Endothelial cell of umbilical vein (primary cell): ENCODE measurements at regions not wholly inside any gene's neighbourhood (a gene's known extent, or its start where the extent isn't known, plus 50 kb on each side); places are given as distances from the start of the nearest gene placed in this dataset.

Experiments used
- BruUV-seq: library from RNA; stranded (reverse); fragments of 400-500 nt; replicated peaks from 2 replicates; lab custom pipeline; 2021; lab: Mats Ljungman, UMichigan
- CTCF ChIA-PET: fragments of 300-600, 350-600 bp; sonication (Branson Sonifier 250); formaldehyde crosslinking; loops from one replicate; lab custom pipeline; 2021; ENCODE audit warnings: antibody characterized with exemption, inconsistent platforms; lab: Charles Lee
- POLR2A ChIA-PET: fragments of 300-600, 350-600 bp; sonication (Branson Sonifier 250); formaldehyde crosslinking; loops from one replicate; lab custom pipeline; 2021; ENCODE audit warnings: antibody characterized with exemption, inconsistent platforms; lab: Charles Lee
- DNase-seq: peaks from one replicate; pipeline ENCODE4 v3.0.0-alpha.2; 2011; ENCODE audit warnings: low read depth, low spot score
- FAIRE-seq: peaks from 2 replicates; lab custom pipeline; 2011; peaks lifted over from hg19 to GRCh38; lab: Jason Lieb, UNC
- H2AFZ ChIP-seq: 2 replicates; pipeline ENCODE4 v1.6.0; 2012; ENCODE audit warnings: low read depth, low read length, control low read depth, inconsistent platforms
- H3K27ac ChIP-seq: 2 replicates; pipeline ENCODE4 v1.5.1; 2011; ENCODE audit warnings: low read depth, mild to moderate bottlenecking, control low read depth, low read length, moderate library complexity; ENCODE audit not compliant: insufficient read depth
- H3K27me3 ChIP-seq, 2 experiments: 2 replicates each; pipeline versions ENCODE4 v1.6.0 to v1.6.1; 2011; ENCODE audit warnings: low read length in 2 of 2, mixed read lengths in 1 of 2; ENCODE audit not compliant: control insufficient read depth in 2 of 2, insufficient read depth in 2 of 2
- H3K36me3 ChIP-seq, 2 experiments: 2 replicates in 1 of 2; 3 replicates in 1 of 2; pipeline ENCODE4 v1.5.1; 2011; ENCODE audit warnings: low read length in 2 of 2, mild to moderate bottlenecking in 1 of 2, moderate library complexity in 1 of 2; ENCODE audit not compliant: control insufficient read depth in 2 of 2, insufficient read depth in 2 of 2; ENCODE audit errors: extremely low read depth in 1 of 2
- H3K4me1 ChIP-seq: 3 replicates; pipeline ENCODE4 v1.5.1; 2011; ENCODE audit warnings: mild to moderate bottlenecking, low read length; ENCODE audit not compliant: control insufficient read depth, insufficient read depth; ENCODE audit errors: extremely low read depth
- H3K4me2 ChIP-seq: 2 replicates; pipeline ENCODE4 v1.6.1; 2011; ENCODE audit warnings: low read length, control low read depth, mixed read lengths; ENCODE audit not compliant: insufficient read depth
- H3K4me3 ChIP-seq, 3 experiments: fragments of 200-600 bp in 1 of 3; sonication (generic), shearing (Covaris generic) in 1 of 3; replicated peaks in 1 of 3; 2 replicates each; pipeline ENCODE4 v1.5.1; 2011 to 2016; ENCODE audit warnings: control low read depth in 3 of 3, low read length in 3 of 3, mild to moderate bottlenecking in 2 of 3, inconsistent platforms in 1 of 3, low read depth in 1 of 3, moderate library complexity in 1 of 3; ENCODE audit not compliant: insufficient read depth in 1 of 3
- H3K79me2 ChIP-seq: 2 replicates; pipeline ENCODE4 v1.6.0; 2012; ENCODE audit warnings: low read length, inconsistent platforms; ENCODE audit not compliant: control insufficient read depth, insufficient read depth
- H3K9ac ChIP-seq: replicated peaks from 2 replicates; pipeline ENCODE3; 2011; ENCODE audit warnings: low read length, control low read depth; ENCODE audit not compliant: insufficient read depth; ENCODE audit errors: extremely low read depth
- H3K9me1 ChIP-seq: replicated peaks from 3 replicates; pipeline ENCODE4 v1.6.0; 2011; ENCODE audit warnings: mild to moderate bottlenecking, low read length; ENCODE audit not compliant: control insufficient read depth, insufficient read depth; ENCODE audit errors: extremely low read depth
- H3K9me3 ChIP-seq: replicated peaks from 2 replicates; pipeline ENCODE4 v1.5.1; 2012; ENCODE audit warnings: low read length, inconsistent platforms; ENCODE audit not compliant: control insufficient read depth, insufficient read depth
- H4K20me1 ChIP-seq: replicated peaks from 2 replicates; pipeline ENCODE3; 2011; ENCODE audit warnings: mild to moderate bottlenecking, low read length; ENCODE audit not compliant: control insufficient read depth, insufficient read depth; ENCODE audit errors: extremely low read depth
- EZH2 ChIP-seq: IDR thresholded peaks from 2 replicates; pipeline ENCODE4 v1.6.1; 2012; ENCODE audit warnings: borderline replicate concordance, low read depth, mild to moderate bottlenecking, moderate library complexity, low read length, inconsistent platforms; ENCODE audit not compliant: severe bottlenecking
- FOS ChIP-seq: IDR thresholded peaks from 2 replicates; pipeline ENCODE4 v1.6.1; 2011; ENCODE audit warnings: mild to moderate bottlenecking, low read length, moderate library complexity, borderline replicate concordance; ENCODE audit not compliant: insufficient read depth
- GATA2 ChIP-seq: IDR thresholded peaks from 2 replicates; pipeline ENCODE4 v1.7.0; 2011; ENCODE audit warnings: low read depth, mild to moderate bottlenecking, moderate library complexity, mixed read lengths, low read length; ENCODE audit not compliant: insufficient read length, insufficient read depth
- JUN ChIP-seq: IDR thresholded peaks from 2 replicates; pipeline ENCODE4 v1.6.1; 2011; ENCODE audit warnings: borderline replicate concordance, low read depth; ENCODE audit not compliant: insufficient read length, insufficient read depth
- MYC ChIP-seq: IDR thresholded peaks from one replicate; pipeline ENCODE4 v1.6.1; 2011; ENCODE audit warnings: mild to moderate bottlenecking, low read depth, low read length
- POLR2A ChIP-seq: IDR thresholded peaks from 2 replicates; pipeline ENCODE4 v1.6.1; 2012; ENCODE audit warnings: low read depth, mild to moderate bottlenecking, control low read depth, low read length
- POLR2AphosphoS5 ChIP-seq: IDR thresholded peaks from 2 replicates; pipeline ENCODE4 v1.6.1; 2012; ENCODE audit warnings: low read depth, mild to moderate bottlenecking, control low read depth, low read length, moderate library complexity; ENCODE audit not compliant: insufficient read depth
- dilution Hi-C: fragments of 300-500 bp; cut with MboI; formaldehyde crosslinking; loops from one replicate; pipeline ENCODE4 v1.15.0; 2019; ENCODE audit warnings: low sequenced_read_pairs; ENCODE audit not compliant: extremely low pct_ligation_motif_present
- intact Hi-C: fragments of 100-400 bp; cut with micrococcal nuclease; formaldehyde crosslinking; loops from one replicate; pipeline ENCODE4 v1.10.0; 2022
- TF ChIP-seq, protein P1 (sequence below): IDR thresholded peaks from 2 replicates; pipeline ENCODE4 v1.6.1; 2011; ENCODE audit not compliant: insufficient read depth, insufficient read length
- TF ChIP-seq, protein P2 (sequence below), 2 donors: IDR thresholded peaks; 1 replicate in 1 of 2; 2 replicates in 1 of 2; pipeline ENCODE4 v1.5.1; 2011; ENCODE audit warnings: low read length in 2 of 2, mild to moderate bottlenecking in 2 of 2, moderate library complexity in 2 of 2, control low read depth in 1 of 2, inconsistent platforms in 1 of 2, low read depth in 1 of 2; ENCODE audit not compliant: insufficient read depth in 1 of 2; ENCODE audit errors: extremely low read depth in 1 of 2

DNA sequence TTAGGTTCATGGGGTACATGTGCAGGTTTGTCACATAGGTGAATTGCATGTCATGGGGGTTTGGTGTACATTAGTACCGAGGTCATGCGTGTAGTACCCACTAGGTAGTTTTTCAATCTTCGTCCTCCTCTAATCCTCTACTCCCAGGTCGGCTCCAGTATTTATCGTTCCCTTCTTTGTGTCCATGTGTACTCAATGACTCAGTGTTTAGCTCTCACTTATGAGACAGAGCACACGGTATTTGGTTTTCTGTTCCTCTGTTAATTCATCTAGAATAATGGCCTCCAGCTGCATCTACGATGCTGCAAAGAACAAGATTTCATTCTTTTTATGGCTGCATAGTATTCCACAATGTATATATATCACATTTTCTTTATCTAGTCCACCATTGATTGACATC lies 850.9 kb upstream of the MDGA2 start:
- dilution Hi-C loops (no loop called here), intact Hi-C loops (no loop called here)
- no peak overlapping the region for H3K27ac ChIP-seq
- no peaks in the 10 kb centered on the region for H3K4me1 ChIP-seq
- ChIA-PET POLR2A (no interaction called here), CTCF (no interaction called here)
- no peak overlapping the region for H3K4me2 ChIP-seq
- no peak for DNase-seq
- H3K36me3 ChIP-seq, result no peaks in the 10 kb centered on the region
- no peak overlapping the region for H2AFZ ChIP-seq
- no peaks in the 10 kb centered on the region for H3K9me1 ChIP-seq
- no TSS peak for BruUV-seq
- H3K9ac ChIP-seq, result no peak overlapping the region
- FAIRE-seq, result no peak
- H3K4me3 ChIP-seq, result no peak overlapping the region
- no peaks in the 10 kb centered on the region for H3K27me3 ChIP-seq
- no peaks in the 10 kb centered on the region for H4K20me1 ChIP-seq
- no peaks in the 10 kb centered on the region for H3K9me3 ChIP-seq
- H3K79me2 ChIP-seq, result no peaks in the 10 kb centered on the region
- TF ChIP-seq EZH2 (no peak), POLR2A (no peak), MYC (no peak), POLR2AphosphoS5 (no peak)
- TF ChIP-seq, protein P1, sequence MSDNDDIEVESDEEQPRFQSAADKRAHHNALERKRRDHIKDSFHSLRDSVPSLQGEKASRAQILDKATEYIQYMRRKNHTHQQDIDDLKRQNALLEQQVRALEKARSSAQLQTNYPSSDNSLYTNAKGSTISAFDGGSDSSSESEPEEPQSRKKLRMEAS, result no peak

DNA sequence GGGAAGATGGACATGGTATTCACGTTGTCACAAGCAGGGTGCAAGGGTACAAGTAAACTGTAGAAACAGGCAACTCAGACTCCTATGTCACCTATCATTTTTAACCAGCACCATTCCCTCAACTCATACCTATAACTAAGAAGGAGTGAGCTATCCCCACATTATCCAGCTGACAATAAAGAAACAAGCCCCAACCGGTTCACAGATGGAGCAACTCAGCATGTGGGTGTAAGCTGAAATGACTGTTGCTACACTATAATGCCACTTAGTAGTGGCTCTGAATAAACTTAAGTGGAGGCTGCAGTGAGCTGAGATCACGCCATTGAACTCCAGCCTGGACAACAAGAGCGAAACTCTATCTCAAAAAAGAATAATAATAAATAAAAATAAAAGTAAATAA lies 829.5 kb upstream of the MDGA2 start:
- ChIA-PET CTCF (no interaction called here), POLR2A (no interaction called here)
- Histone ChIP-seq H3K9ac (no peak overlapping the region), H2AFZ (no peak overlapping the region), H3K4me2 (no peak overlapping the region), H3K27me3 (no peaks in the 10 kb centered on the region), H3K4me1 (no peaks in the 10 kb centered on the region), H4K20me1 (no peaks in the 10 kb centered on the region), H3K9me3 (peaks cover 2% of the 10 kb centered on the region), H3K27ac (no peak overlapping the region), H3K4me3 (no peak overlapping the region), H3K9me1 (no peaks in the 10 kb centered on the region), H3K79me2 (no peaks in the 10 kb centered on the region), H3K36me3 (no peaks in the 10 kb centered on the region)
- intact Hi-C loops, result no loop called here
- dilution Hi-C loops, result no loop called here
- no TSS peak for BruUV-seq
- TF ChIP-seq MYC, result no peak
- TF ChIP-seq, protein P1, result no peak
- TF ChIP-seq FOS, result no peak
- TF ChIP-seq JUN, result no peak
- no peak for TF ChIP-seq POLR2AphosphoS5
- TF ChIP-seq, protein P2, sequence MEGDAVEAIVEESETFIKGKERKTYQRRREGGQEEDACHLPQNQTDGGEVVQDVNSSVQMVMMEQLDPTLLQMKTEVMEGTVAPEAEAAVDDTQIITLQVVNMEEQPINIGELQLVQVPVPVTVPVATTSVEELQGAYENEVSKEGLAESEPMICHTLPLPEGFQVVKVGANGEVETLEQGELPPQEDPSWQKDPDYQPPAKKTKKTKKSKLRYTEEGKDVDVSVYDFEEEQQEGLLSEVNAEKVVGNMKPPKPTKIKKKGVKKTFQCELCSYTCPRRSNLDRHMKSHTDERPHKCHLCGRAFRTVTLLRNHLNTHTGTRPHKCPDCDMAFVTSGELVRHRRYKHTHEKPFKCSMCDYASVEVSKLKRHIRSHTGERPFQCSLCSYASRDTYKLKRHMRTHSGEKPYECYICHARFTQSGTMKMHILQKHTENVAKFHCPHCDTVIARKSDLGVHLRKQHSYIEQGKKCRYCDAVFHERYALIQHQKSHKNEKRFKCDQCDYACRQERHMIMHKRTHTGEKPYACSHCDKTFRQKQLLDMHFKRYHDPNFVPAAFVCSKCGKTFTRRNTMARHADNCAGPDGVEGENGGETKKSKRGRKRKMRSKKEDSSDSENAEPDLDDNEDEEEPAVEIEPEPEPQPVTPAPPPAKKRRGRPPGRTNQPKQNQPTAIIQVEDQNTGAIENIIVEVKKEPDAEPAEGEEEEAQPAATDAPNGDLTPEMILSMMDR (IDR thresholded peaks at IDR 0.05; ENCODE audit: extremely low read depth in 1 of 2, insufficient read depth in 1 of 2, low read depth in 1 of 2, low read length in 2 of 2), result no peak
- TF ChIP-seq POLR2A, result no peak
- no peak for TF ChIP-seq GATA2
- TF ChIP-seq EZH2, result no peak
- no peak for DNase-seq
- no peak for FAIRE-seq
